ENCODE measurements at regions not wholly inside any gene's neighbourhood (a gene's known extent, or its start where the extent isn't known, plus 50 kb on each side); places are given as distances from the start of the nearest gene placed in this dataset.

DNA sequence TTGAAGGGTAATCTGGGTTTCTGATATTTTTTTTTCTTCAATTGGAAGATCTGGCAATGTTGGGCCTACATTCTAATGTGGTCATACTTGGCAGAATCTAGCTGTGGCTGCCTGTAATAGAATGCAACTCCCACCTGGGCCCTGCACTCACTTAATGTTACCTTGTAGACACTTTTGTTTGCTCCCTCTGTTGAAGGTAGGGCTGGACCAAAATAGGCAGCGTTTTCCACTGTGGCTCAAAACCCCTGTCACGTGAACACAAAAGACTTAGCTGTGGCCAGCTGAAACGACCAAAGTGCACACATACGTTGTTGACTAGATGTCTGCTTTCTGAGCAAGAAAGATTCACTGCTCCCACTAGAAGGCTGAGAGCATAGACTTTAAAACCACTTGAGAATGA is 117.6 kb upstream of the HMHB1 start (continued):
- TF ChIP-seq, protein P1, sequence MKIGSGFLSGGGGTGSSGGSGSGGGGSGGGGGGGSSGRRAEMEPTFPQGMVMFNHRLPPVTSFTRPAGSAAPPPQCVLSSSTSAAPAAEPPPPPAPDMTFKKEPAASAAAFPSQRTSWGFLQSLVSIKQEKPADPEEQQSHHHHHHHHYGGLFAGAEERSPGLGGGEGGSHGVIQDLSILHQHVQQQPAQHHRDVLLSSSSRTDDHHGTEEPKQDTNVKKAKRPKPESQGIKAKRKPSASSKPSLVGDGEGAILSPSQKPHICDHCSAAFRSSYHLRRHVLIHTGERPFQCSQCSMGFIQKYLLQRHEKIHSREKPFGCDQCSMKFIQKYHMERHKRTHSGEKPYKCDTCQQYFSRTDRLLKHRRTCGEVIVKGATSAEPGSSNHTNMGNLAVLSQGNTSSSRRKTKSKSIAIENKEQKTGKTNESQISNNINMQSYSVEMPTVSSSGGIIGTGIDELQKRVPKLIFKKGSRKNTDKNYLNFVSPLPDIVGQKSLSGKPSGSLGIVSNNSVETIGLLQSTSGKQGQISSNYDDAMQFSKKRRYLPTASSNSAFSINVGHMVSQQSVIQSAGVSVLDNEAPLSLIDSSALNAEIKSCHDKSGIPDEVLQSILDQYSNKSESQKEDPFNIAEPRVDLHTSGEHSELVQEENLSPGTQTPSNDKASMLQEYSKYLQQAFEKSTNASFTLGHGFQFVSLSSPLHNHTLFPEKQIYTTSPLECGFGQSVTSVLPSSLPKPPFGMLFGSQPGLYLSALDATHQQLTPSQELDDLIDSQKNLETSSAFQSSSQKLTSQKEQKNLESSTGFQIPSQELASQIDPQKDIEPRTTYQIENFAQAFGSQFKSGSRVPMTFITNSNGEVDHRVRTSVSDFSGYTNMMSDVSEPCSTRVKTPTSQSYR (CRISPR knock-in tag; IDR thresholded peaks at IDR 0.05; ENCODE audit: borderline replicate concordance) = no peak
- TF ChIP-seq, protein P2, sequence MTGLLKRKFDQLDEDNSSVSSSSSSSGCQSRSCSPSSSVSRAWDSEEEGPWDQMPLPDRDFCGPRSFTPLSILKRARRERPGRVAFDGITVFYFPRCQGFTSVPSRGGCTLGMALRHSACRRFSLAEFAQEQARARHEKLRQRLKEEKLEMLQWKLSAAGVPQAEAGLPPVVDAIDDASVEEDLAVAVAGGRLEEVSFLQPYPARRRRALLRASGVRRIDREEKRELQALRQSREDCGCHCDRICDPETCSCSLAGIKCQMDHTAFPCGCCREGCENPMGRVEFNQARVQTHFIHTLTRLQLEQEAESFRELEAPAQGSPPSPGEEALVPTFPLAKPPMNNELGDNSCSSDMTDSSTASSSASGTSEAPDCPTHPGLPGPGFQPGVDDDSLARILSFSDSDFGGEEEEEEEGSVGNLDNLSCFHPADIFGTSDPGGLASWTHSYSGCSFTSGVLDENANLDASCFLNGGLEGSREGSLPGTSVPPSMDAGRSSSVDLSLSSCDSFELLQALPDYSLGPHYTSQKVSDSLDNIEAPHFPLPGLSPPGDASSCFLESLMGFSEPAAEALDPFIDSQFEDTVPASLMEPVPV (CRISPR knock-in tag; IDR thresholded peaks at IDR 0.05) = no peak
- TF ChIP-seq ZFX (CRISPR knock-in tag; IDR thresholded peaks at IDR 0.05; ENCODE audit: low read depth) (0 out of 2 replicates have a peak, but pooled peaks have one; percentile 17), YEATS4 (CRISPR knock-in tag; IDR thresholded peaks at IDR 0.05; ENCODE audit: borderline replicate concordance) (0 out of 2 replicates have a peak, but pooled peaks have one; percentile 24), RAD51 (IDR thresholded peaks at IDR 0.05; ENCODE audit: borderline replicate concordance) (peak; percentile 32; the same call in 1 of the 2 replicates), ZC3H13 (CRISPR knock-in tag; IDR thresholded peaks at IDR 0.05) (no peak), ZNF12 (CRISPR knock-in tag; IDR thresholded peaks at IDR 0.05) (no peak), MTF2 (CRISPR knock-in tag; IDR thresholded peaks at IDR 0.05; ENCODE audit: borderline replicate concordance) (no peak), KLF6 (CRISPR knock-in tag; IDR thresholded peaks at IDR 0.05) (no peak), AGO2 (optimal IDR thresholded peaks at IDR 0.05; ENCODE audit: low read depth, low read length) (no peak), FOXJ3 (CRISPR knock-in tag; IDR thresholded peaks at IDR 0.05; ENCODE audit: borderline replicate concordance) (peak; percentile 36; the same call in 1 of the 2 replicates), FOSL2 (CRISPR knock-in tag; IDR thresholded peaks at IDR 0.05) (peak; percentile 35; the same call in 1 of the 2 replicates), ZNF441 (CRISPR knock-in tag; IDR thresholded peaks at IDR 0.05; ENCODE audit: borderline replicate concordance) (peak; percentile 42; the same call in 1 of the 2 replicates), JARID2 (CRISPR knock-in tag; IDR thresholded peaks at IDR 0.05; ENCODE audit: insufficient replicate concordance) (no peak), SAP130 (CRISPR knock-in tag; IDR thresholded peaks at IDR 0.05; ENCODE audit: low read depth) (peak; percentile 44; the same call in 1 of the 2 replicates), ELF3 (CRISPR knock-in tag; IDR thresholded peaks at IDR 0.05) (peak; percentile 20; the same call in 1 of the 2 replicates), MED8 (CRISPR knock-in tag; IDR thresholded peaks at IDR 0.05; ENCODE audit: insufficient replicate concordance) (no peak), ZNF3 (CRISPR knock-in tag; IDR thresholded peaks at IDR 0.05) (no peak)
- TF ChIP-seq, protein P3, sequence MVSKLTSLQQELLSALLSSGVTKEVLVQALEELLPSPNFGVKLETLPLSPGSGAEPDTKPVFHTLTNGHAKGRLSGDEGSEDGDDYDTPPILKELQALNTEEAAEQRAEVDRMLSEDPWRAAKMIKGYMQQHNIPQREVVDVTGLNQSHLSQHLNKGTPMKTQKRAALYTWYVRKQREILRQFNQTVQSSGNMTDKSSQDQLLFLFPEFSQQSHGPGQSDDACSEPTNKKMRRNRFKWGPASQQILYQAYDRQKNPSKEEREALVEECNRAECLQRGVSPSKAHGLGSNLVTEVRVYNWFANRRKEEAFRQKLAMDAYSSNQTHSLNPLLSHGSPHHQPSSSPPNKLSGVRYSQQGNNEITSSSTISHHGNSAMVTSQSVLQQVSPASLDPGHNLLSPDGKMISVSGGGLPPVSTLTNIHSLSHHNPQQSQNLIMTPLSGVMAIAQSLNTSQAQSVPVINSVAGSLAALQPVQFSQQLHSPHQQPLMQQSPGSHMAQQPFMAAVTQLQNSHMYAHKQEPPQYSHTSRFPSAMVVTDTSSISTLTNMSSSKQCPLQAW (CRISPR knock-in tag; IDR thresholded peaks at IDR 0.05) = no peak
- TF ChIP-seq, protein P4, sequence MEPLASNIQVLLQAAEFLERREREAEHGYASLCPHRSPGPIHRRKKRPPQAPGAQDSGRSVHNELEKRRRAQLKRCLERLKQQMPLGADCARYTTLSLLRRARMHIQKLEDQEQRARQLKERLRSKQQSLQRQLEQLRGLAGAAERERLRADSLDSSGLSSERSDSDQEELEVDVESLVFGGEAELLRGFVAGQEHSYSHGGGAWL (CRISPR knock-in tag; IDR thresholded peaks at IDR 0.05) = no peak
- TF ChIP-seq, protein P5, sequence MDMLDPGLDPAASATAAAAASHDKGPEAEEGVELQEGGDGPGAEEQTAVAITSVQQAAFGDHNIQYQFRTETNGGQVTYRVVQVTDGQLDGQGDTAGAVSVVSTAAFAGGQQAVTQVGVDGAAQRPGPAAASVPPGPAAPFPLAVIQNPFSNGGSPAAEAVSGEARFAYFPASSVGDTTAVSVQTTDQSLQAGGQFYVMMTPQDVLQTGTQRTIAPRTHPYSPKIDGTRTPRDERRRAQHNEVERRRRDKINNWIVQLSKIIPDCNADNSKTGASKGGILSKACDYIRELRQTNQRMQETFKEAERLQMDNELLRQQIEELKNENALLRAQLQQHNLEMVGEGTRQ (IDR thresholded peaks at IDR 0.05; ENCODE audit: low read depth, low read length) = peak; percentile 64
- TF ChIP-seq, protein P5 (CRISPR knock-in tag; IDR thresholded peaks at IDR 0.05; ENCODE audit: borderline replicate concordance) = peak; percentile 80; the same call in 1 of the 2 replicates

All from HepG2 (cell line).